ENCODE measurements at regions not wholly inside any gene's neighbourhood (a gene's known extent, or its start where the extent isn't known, plus 50 kb on each side); places are given as distances from the start of the nearest gene placed in this dataset.

- TF ChIP-seq POLR2AphosphoS5 (IDR thresholded peaks at IDR 0.05; ENCODE audit: low read depth, low read length) (no peak), POLR2A (IDR thresholded peaks at IDR 0.05; ENCODE audit: low read depth, low read length) (no peak)
Measured at GRCh38 chr5:68479524-68479923, 264.0 kb downstream of the PIK3R1 start.

Measured in GM12892 (cell line).